IMR-90 (cell line): ENCODE measurements at regions not wholly inside any gene's neighbourhood (a gene's known extent, or its start where the extent isn't known, plus 50 kb on each side); places are given as distances from the start of the nearest gene placed in this dataset.

Source experiments
- ATAC-seq: fragments of 200-7000 bp; cut with Tn5 transposase; 2 replicates; pipeline ENCODE4 v1.9.1; 2020; ENCODE audit warnings: low read depth, mild to moderate bottlenecking, moderate library complexity
- BruUV-seq: library from RNA; stranded (reverse); fragments of 400-500 nt; replicated peaks from 2 replicates; lab custom pipeline; 2021; lab: Mats Ljungman, UMichigan
- CTCF ChIA-PET: fragments of 300-600 bp; formaldehyde crosslinking; extraction: SDS; loops from one replicate; lab custom pipeline; 2021; ENCODE audit warnings: antibody characterized with exemption; lab: Yijun Ruan, JAX
- POLR2A ChIA-PET: fragments of 300-600 bp; sonication (Branson Sonifier 250); formaldehyde crosslinking; loops from one replicate; lab custom pipeline; 2022; ENCODE audit warnings: antibody characterized with exemption; ENCODE audit not compliant: unreplicated experiment; lab: Charles Lee
- DNase-seq: peaks from one replicate; pipeline ENCODE4 v3.0.0; 2013
- H2AFZ ChIP-seq: replicated peaks from 2 replicates; pipeline ENCODE3; 2013; ENCODE audit warnings: low read length, mild to moderate bottlenecking; ENCODE audit not compliant: poor library complexity
- H2AK5ac ChIP-seq: 2 replicates; pipeline ENCODE4 v1.6.1; 2013; ENCODE audit warnings: low read depth, low read length, inconsistent platforms
- H2AK9ac ChIP-seq: replicated peaks from 2 replicates; pipeline ENCODE3; 2013; ENCODE audit warnings: mild to moderate bottlenecking, low read depth, low read length, moderate library complexity; ENCODE audit not compliant: poor library complexity
- H2BK120ac ChIP-seq: 2 replicates; pipeline ENCODE4 v1.6.1; 2013; ENCODE audit warnings: low read depth, low read length, inconsistent platforms
- H2BK15ac ChIP-seq: 3 replicates; pipeline ENCODE4 v1.6.1; 2013; ENCODE audit warnings: low read depth, low read length, inconsistent platforms
- H2BK20ac ChIP-seq: 2 replicates; pipeline ENCODE4 v1.6.1; 2013; ENCODE audit warnings: low read depth, mild to moderate bottlenecking, inconsistent platforms, low read length, moderate library complexity
- H2BK5ac ChIP-seq: 2 replicates; pipeline ENCODE4 v1.6.1; 2013; ENCODE audit warnings: mild to moderate bottlenecking, low read depth, low read length, inconsistent platforms; ENCODE audit not compliant: poor library complexity, severe bottlenecking
- H3K14ac ChIP-seq: replicated peaks from 2 replicates; pipeline ENCODE4 v1.6.1; 2013; ENCODE audit warnings: low read depth, low read length, inconsistent platforms
- H3K18ac ChIP-seq: 2 replicates; pipeline ENCODE4 v1.6.1; 2013; ENCODE audit warnings: low read depth, low read length, control low read depth
- H3K23ac ChIP-seq: 2 replicates; pipeline ENCODE4 v1.6.1; 2013; ENCODE audit warnings: low read depth, low read length, inconsistent platforms
- H3K27ac ChIP-seq: 2 replicates; pipeline ENCODE4 v1.5.1; 2013; ENCODE audit warnings: mild to moderate bottlenecking, control low read depth, low read length; ENCODE audit not compliant: insufficient read depth
- H3K27me3 ChIP-seq: 2 replicates; pipeline ENCODE4 v1.6.1; 2013; ENCODE audit warnings: low read length; ENCODE audit not compliant: control insufficient read depth, insufficient read depth
- H3K36me3 ChIP-seq: 2 replicates; pipeline ENCODE4 v1.6.1; 2013; ENCODE audit warnings: low read length, mixed read lengths; ENCODE audit not compliant: control insufficient read depth, insufficient read depth
- H3K4ac ChIP-seq: 2 replicates; pipeline ENCODE4 v1.6.1; 2013; ENCODE audit warnings: low read depth, low read length, inconsistent platforms
- H3K4me1 ChIP-seq: 2 replicates; pipeline ENCODE4 v1.6.1; 2013; ENCODE audit warnings: low read length, mixed read lengths; ENCODE audit not compliant: control insufficient read depth, insufficient read depth
- H3K4me2 ChIP-seq: 2 replicates; pipeline ENCODE4 v1.6.1; 2013; ENCODE audit warnings: low read depth, mild to moderate bottlenecking, control low read depth, low read length, moderate library complexity
- H3K4me3 ChIP-seq: 2 replicates; pipeline ENCODE4 v1.5.1; 2013; ENCODE audit warnings: low read depth, mild to moderate bottlenecking, control low read depth, low read length, moderate library complexity; ENCODE audit not compliant: insufficient read depth
- H3K56ac ChIP-seq: 2 replicates; pipeline ENCODE4 v1.6.1; 2013; ENCODE audit warnings: low read length, inconsistent platforms; ENCODE audit not compliant: insufficient read depth; ENCODE audit errors: extremely low read depth
- H3K79me1 ChIP-seq, 2 experiments: 2 replicates each; pipeline ENCODE4 v1.6.1; 2013; ENCODE audit warnings: low read length in 2 of 2, inconsistent platforms in 1 of 2, low read depth in 1 of 2
- H3K9ac ChIP-seq: 2 replicates; pipeline ENCODE4 v1.6.1; 2013; ENCODE audit warnings: low read depth, low read length, control low read depth
- H3K9me1 ChIP-seq: 2 replicates; pipeline ENCODE4 v1.6.1; 2013; ENCODE audit warnings: low read length, inconsistent platforms; ENCODE audit not compliant: insufficient read depth
- H3K9me3 ChIP-seq: 2 replicates; pipeline ENCODE4 v1.6.1; 2013; ENCODE audit warnings: low read length; ENCODE audit not compliant: control insufficient read depth, insufficient read depth
- H4K20me1 ChIP-seq: 2 replicates; pipeline ENCODE4 v1.6.1; 2013; ENCODE audit warnings: low read length, inconsistent platforms; ENCODE audit not compliant: insufficient read depth
- H4K5ac ChIP-seq: 2 replicates; pipeline ENCODE4 v1.6.1; 2013; ENCODE audit warnings: mild to moderate bottlenecking, low read depth, low read length, control low read depth
- H4K8ac ChIP-seq, 2 experiments: 2 replicates each; pipeline ENCODE4 v1.6.1; 2013; ENCODE audit warnings: low read depth in 2 of 2, low read length in 2 of 2, control low read depth in 1 of 2, inconsistent platforms in 1 of 2
- H4K91ac ChIP-seq: 2 replicates; pipeline ENCODE4 v1.6.1; 2013; ENCODE audit warnings: low read depth, low read length, inconsistent platforms; ENCODE audit not compliant: insufficient read depth
- BHLHE40 ChIP-seq: fragments of 150-350 bp; IDR thresholded peaks from 2 replicates; pipeline ENCODE4 v1.6.1; 2016; ENCODE audit warnings: mild to moderate bottlenecking, low read depth, low read length
- CEBPB ChIP-seq: IDR thresholded peaks from 2 replicates; pipeline ENCODE4 v1.6.1; 2012; ENCODE audit warnings: low read depth, low read length, improper control_type of control experiment
- CHD1 ChIP-seq: IDR thresholded peaks from 2 replicates; pipeline ENCODE4 v1.6.1; 2012; ENCODE audit warnings: low read depth, low read length, improper control_type of control experiment
- FOS ChIP-seq: fragments of 150-350 bp; IDR thresholded peaks from 2 replicates; pipeline ENCODE4 v1.6.1; 2016; ENCODE audit warnings: low read depth, low read length
- MAFK ChIP-seq: IDR thresholded peaks from 2 replicates; pipeline ENCODE4 v1.6.1; 2012; ENCODE audit warnings: low read depth, low read length, improper control_type of control experiment
- MAZ ChIP-seq: IDR thresholded peaks from 2 replicates; pipeline ENCODE4 v1.6.1; 2012; ENCODE audit warnings: low read depth, mild to moderate bottlenecking, low read length, improper control_type of control experiment, moderate library complexity, borderline replicate concordance
- MXI1 ChIP-seq: IDR thresholded peaks from 2 replicates; pipeline ENCODE4 v1.6.1; 2012; ENCODE audit warnings: low read depth, mild to moderate bottlenecking, low read length, moderate library complexity, borderline replicate concordance
- NFE2L2 ChIP-seq: fragments of 150-350 bp; IDR thresholded peaks from 2 replicates; pipeline ENCODE4 v1.6.1; 2016; ENCODE audit warnings: low read depth, mild to moderate bottlenecking, low read length
- POLR2A ChIP-seq: IDR thresholded peaks from 2 replicates; pipeline ENCODE4 v1.6.1; 2012; ENCODE audit warnings: mild to moderate bottlenecking, low read depth, low read length
- RAD21 ChIP-seq: IDR thresholded peaks from 2 replicates; pipeline ENCODE4 v1.6.1; 2012; ENCODE audit warnings: low read length, improper control_type of control experiment
- RCOR1 ChIP-seq: IDR thresholded peaks from 2 replicates; pipeline ENCODE4 v1.6.1; 2012; ENCODE audit warnings: mild to moderate bottlenecking, low read length, improper control_type of control experiment; ENCODE audit not compliant: insufficient replicate concordance
- RFX5 ChIP-seq: IDR thresholded peaks from 2 replicates; pipeline ENCODE4 v1.8.0; 2012; ENCODE audit warnings: low read depth, mild to moderate bottlenecking, low read length, moderate library complexity
- SMC3 ChIP-seq: fragments of 150-350 bp; IDR thresholded peaks from 2 replicates; pipeline ENCODE4 v1.6.1; 2016; ENCODE audit warnings: low read depth, mild to moderate bottlenecking, antibody characterized with exemption, low read length, moderate library complexity
- WGBS, 2 experiments: methylation state at CpG; one replicate each; pipeline versions ENCODE4 v1.1.5 to v1.1.7; 2013; ENCODE audit warnings: missing lambda C conversion rate in 2 of 2; ENCODE audit not compliant: insufficient read length in 1 of 2; ENCODE audit errors: extremely low coverage in 2 of 2; 5-methylcytosine and 5-hydroxymethylcytosine counted together
- dilution Hi-C: fragments of 300-500 bp; cut with HindIII; formaldehyde crosslinking; loops from one replicate; pipeline ENCODE4 v1.14.3; 2018; ENCODE audit warnings: low sequenced_read_pairs; ENCODE audit not compliant: unreplicated experiment
- in situ Hi-C: fragments of 300-500 bp; cut with MboI; formaldehyde crosslinking; loops from 3 replicates; pipeline ENCODE4 v1.14.3; 2019; ENCODE audit warnings: low sequenced_read_pairs, inconsistent platforms, mixed read lengths
- intact Hi-C: fragments of 100-400 bp; cut with micrococcal nuclease; formaldehyde crosslinking; loops from 2 replicates; pipeline ENCODE4 v1.10.0; 2022
- TF ChIP-seq, protein P1 (sequence below): conservative IDR thresholded peaks from 2 replicates; pipeline ENCODE4 v1.5.1; 2012; ENCODE audit warnings: mild to moderate bottlenecking, low read depth, low read length, improper control_type of control experiment
- TF ChIP-seq, protein P2 (sequence below): fragments of 150-350 bp; IDR thresholded peaks from 2 replicates; pipeline ENCODE4 v1.6.1; 2016; ENCODE audit warnings: low read depth, mild to moderate bottlenecking, low read length, moderate library complexity, borderline replicate concordance
- TF ChIP-seq, protein P3 (sequence below): fragments of 150-350 bp; IDR thresholded peaks from 2 replicates; pipeline ENCODE4 v1.6.1; 2017; ENCODE audit warnings: mild to moderate bottlenecking, antibody characterized with exemption, low read length, low read depth

DNA sequence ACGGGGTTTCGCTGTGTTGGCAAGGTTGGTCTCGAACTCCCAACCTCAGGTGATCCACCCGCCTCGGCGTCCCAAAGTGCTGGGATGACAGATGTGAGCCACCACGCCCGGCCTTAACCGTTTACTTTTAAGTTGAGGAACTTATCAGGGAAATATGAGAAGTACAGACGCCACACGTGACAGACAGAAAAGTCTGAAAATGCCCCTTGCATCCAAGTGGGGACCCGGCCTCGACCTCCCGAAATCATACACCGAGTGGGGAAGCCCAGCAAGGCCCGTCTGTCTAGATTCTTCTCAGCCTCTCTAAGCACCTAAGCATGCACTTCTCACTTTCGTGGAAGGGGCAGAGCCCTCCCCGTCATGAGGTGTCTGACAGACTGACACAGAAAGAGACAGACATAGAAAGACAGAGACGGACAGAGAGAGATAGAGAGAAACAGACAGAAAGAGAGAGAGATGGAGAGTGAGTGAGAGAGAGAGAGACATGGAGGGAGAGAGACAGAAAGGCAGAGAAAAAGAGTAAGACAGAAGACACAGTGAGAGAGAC lies 107.3 kb upstream of the ANKRD30BL start:
- TF ChIP-seq MXI1 (no peak), MAZ (no peak), NFE2L2 (no peak), POLR2A (no peak), BHLHE40 (no peak), CHD1 (no peak), MAFK (no peak), FOS (no peak), RAD21 (no peak), RFX5 (no peak), SMC3 (no peak), RCOR1 (no peak), CEBPB (no peak)
- TF ChIP-seq, protein P1, sequence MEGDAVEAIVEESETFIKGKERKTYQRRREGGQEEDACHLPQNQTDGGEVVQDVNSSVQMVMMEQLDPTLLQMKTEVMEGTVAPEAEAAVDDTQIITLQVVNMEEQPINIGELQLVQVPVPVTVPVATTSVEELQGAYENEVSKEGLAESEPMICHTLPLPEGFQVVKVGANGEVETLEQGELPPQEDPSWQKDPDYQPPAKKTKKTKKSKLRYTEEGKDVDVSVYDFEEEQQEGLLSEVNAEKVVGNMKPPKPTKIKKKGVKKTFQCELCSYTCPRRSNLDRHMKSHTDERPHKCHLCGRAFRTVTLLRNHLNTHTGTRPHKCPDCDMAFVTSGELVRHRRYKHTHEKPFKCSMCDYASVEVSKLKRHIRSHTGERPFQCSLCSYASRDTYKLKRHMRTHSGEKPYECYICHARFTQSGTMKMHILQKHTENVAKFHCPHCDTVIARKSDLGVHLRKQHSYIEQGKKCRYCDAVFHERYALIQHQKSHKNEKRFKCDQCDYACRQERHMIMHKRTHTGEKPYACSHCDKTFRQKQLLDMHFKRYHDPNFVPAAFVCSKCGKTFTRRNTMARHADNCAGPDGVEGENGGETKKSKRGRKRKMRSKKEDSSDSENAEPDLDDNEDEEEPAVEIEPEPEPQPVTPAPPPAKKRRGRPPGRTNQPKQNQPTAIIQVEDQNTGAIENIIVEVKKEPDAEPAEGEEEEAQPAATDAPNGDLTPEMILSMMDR: no peak
- TF ChIP-seq, protein P2, sequence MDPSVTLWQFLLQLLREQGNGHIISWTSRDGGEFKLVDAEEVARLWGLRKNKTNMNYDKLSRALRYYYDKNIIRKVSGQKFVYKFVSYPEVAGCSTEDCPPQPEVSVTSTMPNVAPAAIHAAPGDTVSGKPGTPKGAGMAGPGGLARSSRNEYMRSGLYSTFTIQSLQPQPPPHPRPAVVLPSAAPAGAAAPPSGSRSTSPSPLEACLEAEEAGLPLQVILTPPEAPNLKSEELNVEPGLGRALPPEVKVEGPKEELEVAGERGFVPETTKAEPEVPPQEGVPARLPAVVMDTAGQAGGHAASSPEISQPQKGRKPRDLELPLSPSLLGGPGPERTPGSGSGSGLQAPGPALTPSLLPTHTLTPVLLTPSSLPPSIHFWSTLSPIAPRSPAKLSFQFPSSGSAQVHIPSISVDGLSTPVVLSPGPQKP: no peak
- TF ChIP-seq, protein P3, sequence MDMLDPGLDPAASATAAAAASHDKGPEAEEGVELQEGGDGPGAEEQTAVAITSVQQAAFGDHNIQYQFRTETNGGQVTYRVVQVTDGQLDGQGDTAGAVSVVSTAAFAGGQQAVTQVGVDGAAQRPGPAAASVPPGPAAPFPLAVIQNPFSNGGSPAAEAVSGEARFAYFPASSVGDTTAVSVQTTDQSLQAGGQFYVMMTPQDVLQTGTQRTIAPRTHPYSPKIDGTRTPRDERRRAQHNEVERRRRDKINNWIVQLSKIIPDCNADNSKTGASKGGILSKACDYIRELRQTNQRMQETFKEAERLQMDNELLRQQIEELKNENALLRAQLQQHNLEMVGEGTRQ: no peak
- H3K4me1 ChIP-seq: no peaks in the 10 kb centered on the region
- POLR2A ChIA-PET: no interaction called here
- H2AK5ac ChIP-seq: no peak overlapping the region
- no peak overlapping the region for H3K4me2 ChIP-seq
- H3K27me3 ChIP-seq: peaks cover 4% of the 10 kb centered on the region; the same call in 1 of the 2 replicates
- H2BK5ac ChIP-seq: no peak overlapping the region
- H3K14ac ChIP-seq: no peak overlapping the region
- no TSS peak for BruUV-seq
- H4K8ac ChIP-seq: no peak overlapping the region
- no peak overlapping the region for H2BK15ac ChIP-seq
- intact Hi-C loops (loop anchor here (5.0 to 10.0 kb wide), 2 partner anchors 178 to 896 kb away; no protein-coding TSS in a partner anchor), dilution Hi-C loops (no loop called here), in situ Hi-C loops (no loop called here)
- no peak overlapping the region for H4K91ac ChIP-seq
- H3K36me3 ChIP-seq: no peaks in the 10 kb centered on the region
- H2BK120ac ChIP-seq: no peak overlapping the region
- no peaks in the 10 kb centered on the region for H3K9me3 ChIP-seq
- H3K27ac ChIP-seq: no peak overlapping the region
- 43% methylated on average over 3 of the region's 19 CpGs; no CpG with 5 or more reads in 1 of the 2 experiments for WGBS, 2 experiments
- no peaks in the 10 kb centered on the region for H4K20me1 ChIP-seq
- H2AFZ ChIP-seq: no peak overlapping the region
- no peak overlapping the region for H3K56ac ChIP-seq
- no peak overlapping the region for H2AK9ac ChIP-seq
- no peak overlapping the region for H3K4me3 ChIP-seq
- CTCF ChIA-PET: no interaction called here
- H4K5ac ChIP-seq: no peak overlapping the region
- ATAC-seq: no peak
- DNase-seq: no peak
- H3K9ac ChIP-seq: no peak overlapping the region
- no peaks in the 10 kb centered on the region for H3K9me1 ChIP-seq
- no peak overlapping the region for H3K4ac ChIP-seq
- no peak overlapping the region for H2BK20ac ChIP-seq
- H3K18ac ChIP-seq: no peak overlapping the region
- H3K23ac ChIP-seq: no peak overlapping the region
- H3K79me1 ChIP-seq: no peaks in the 10 kb centered on the region
